Activated CD4-positive, alpha-beta T cell treated with anti-CD3 and anti-CD28 coated beads, Interleukin-10, Interleukin-2, amounts not matched to agents 100 ng/mL and 50 ng/mL, durations not matched to agents 16 hours and 8 hours (primary cell): ENCODE measurements at regions not wholly inside any gene's neighbourhood (a gene's known extent, or its start where the extent isn't known, plus 50 kb on each side); places are given as distances from the start of the nearest gene placed in this dataset.
"Not testable (repeated sequence)": the region's sequence is repeated elsewhere in the genome, so short reads cannot be mapped to it uniquely, and the experiment has no call there.

Experiments used
- DNase-seq: peaks from one replicate; pipeline ENCODE4 v3.0.0-alpha.2; 2020

DNA sequence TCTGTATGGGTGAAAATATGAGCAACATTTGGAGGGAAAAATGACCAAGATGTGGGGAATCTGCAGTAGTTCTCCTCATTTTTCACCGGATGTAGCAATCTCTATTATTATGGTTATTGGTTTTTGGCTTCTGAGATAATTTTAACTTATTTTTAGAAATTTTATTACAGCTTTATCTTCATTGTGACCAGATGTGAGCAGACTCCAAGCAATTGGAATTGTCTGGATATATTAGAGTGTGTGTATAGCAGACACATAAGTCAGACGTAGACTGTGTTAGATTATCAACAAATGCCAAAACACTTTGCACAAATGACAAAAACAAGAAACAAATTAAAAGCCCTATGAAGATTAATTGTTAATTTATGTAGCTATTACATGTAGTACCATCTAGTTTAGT lies 249.1 kb downstream of the DNAJB9 start:
- DNase-seq: no peak

- no peak for DNase-seq
Measured at GRCh38 chr7:108824840-108825580, 255.3 kb downstream of the DNAJB9 start.

DNA sequence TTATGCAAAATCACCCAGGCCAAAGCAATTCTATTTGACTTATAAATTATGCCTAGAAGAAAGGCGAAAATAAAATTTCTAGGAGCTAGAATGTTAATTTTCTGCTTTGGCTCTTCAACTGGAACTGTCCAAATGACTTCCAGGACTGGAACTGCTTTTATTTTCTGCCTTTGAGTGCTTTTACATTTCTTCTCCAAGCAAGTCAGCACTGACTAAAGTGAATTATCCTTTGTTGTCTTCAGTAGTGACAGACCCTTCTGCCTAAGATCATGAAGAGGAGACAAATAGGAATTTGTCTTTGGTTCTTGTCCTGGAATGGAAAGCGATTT lies 255.9 kb downstream of the DNAJB9 start:
- no peak for DNase-seq

- no peak for DNase-seq
Measured at GRCh38 chr7:108836256-108836655, 266.6 kb downstream of the DNAJB9 start.

GRCh38 chr7:108838198-108838597 lies 268.5 kb downstream of the DNAJB9 start:
- DNase-seq: no peak

- DNase-seq: no peak
Measured at GRCh38 chr7:108839076-108839475, 269.4 kb downstream of the DNAJB9 start.

GRCh38 chr7:108845951-108846350 lies 276.3 kb downstream of the DNAJB9 start:
- no peak for DNase-seq

- DNase-seq: no peak
Measured at GRCh38 chr7:108846471-108846870, 276.8 kb downstream of the DNAJB9 start.

GRCh38 chr7:108848486-108848885 lies 278.8 kb downstream of the DNAJB9 start:
- no peak for DNase-seq

DNA sequence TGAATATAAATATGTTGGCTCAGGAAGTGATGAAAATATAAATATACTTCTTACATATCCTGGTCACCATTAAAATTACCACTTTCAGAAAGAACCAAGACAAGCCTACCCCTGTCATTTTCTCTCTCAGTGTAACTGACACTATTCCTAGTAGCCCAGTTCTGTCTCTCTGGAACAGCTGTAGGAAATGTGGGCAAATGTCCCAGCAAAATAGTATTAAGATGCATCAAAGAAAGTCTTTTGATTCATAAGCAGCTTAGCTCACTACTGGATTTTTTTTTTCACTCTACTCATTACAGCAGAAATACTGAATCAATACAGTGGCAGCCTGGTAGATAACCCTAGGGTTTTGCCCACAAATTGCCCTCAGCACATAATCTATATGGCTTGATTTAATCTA lies 290.9 kb downstream of the DNAJB9 start:
- no peak for DNase-seq

- DNase-seq: no peak
Measured at GRCh38 chr7:108861071-108861470, 291.4 kb downstream of the DNAJB9 start.

DNA sequence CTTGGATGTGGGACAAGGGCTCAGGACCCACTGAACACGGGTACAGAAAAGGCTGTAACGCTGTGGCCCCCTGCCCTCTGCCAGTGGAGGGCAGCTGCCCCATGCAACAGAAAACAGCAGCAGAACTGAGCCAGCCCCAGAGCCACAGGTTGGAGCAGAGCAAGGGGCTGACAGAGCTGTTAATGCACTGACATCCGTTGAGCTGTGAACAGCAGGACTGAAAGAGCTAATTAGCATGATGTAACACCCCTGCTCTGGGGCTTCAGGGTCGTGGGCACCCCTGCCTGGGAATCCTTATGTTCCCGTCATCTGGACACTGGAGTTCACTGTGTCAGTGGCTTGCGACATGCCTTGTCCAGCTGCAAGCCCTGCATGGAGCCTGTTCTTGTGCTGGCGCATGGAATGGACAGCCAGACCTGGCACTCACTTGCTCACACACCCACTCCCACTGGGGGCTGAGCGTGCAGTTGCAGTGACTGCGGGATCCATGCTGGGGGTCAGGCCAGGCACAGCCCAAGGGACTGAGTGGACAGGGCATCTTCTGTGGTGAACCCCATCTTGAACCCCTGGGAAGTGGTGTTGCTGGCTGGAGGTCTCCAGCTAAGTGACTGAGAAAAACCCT lies 293.7 kb downstream of the DNAJB9 start:
- no peak for DNase-seq

GRCh38 chr7:108869070-108869469 lies 299.4 kb downstream of the DNAJB9 start:
- no peak for DNase-seq

DNA sequence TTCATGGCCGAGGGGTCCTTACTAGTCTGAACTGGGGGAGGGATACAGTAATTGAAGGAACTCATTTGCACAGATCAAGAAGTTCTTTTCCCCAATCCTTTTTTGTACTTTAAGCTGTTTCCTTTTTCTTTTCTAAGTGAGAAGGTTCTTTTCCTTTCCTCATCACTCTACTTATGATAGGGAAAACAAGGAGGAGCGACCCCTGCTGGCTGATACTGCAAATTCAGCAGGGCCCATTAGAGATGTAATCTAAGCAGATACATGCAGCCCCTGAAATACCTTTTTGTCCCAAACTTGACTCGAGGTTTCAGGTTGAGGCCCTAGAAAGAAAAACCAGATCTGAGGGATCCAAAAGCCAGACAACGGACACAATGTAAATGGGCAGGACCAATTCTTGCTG lies 305.5 kb downstream of the DNAJB9 start:
- peak; percentile 11 for DNase-seq

- DNase-seq: no peak
Measured at GRCh38 chr7:108890862-108891261, 321.2 kb downstream of the DNAJB9 start.

- no peak for DNase-seq
Measured at GRCh38 chr7:108908456-108908855, 338.8 kb downstream of the DNAJB9 start.

DNA sequence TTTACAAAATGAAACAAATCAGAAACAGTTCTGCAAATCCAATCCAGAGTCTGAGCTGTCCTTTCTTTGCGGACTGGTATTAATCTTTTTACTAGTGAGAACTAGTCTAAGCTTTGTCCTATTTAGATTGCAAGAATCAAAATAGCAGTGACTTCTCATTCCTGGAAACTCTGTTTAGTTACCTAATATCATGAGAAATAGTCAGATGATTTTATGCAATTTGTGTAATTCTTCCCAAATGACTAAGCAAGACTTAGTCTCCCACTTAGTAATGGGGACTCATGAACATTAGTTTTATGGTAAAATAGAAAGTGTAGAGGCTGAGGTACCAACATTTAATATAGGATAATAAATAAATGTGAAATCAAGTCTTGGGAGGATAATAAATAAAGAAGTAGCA lies 341.3 kb downstream of the DNAJB9 start:
- DNase-seq: no peak

- no peak for DNase-seq
Measured at GRCh38 chr7:108920490-108920889, 350.8 kb downstream of the DNAJB9 start.

GRCh38 chr7:108943048-108943447 lies 373.4 kb downstream of the DNAJB9 start:
- not testable (repeated sequence) for DNase-seq

- no peak for DNase-seq
Measured at GRCh38 chr7:108947526-108947925, 377.9 kb downstream of the DNAJB9 start.

DNA sequence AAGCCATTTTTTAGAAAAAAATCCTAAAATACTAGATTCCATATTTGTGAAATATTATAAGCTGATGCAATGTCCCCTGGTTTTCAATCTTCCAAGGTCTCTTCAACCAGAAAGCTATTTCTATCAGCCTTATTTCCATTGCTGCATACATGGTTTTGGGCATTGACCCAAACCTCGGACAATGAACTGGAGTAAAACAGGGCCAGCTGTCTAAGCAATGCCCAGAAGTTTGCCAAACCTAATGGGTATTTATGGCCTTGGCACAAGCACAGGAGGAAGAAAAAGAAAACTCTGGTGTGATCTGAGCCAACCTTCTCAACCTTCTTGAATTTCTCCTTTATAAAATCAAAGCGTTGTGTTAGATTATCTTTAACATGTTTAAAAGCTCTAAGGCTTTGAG lies 402.3 kb downstream of the DNAJB9 start:
- DNase-seq: no peak

GRCh38 chr7:108973075-108973474 lies 403.4 kb downstream of the DNAJB9 start:
- DNase-seq: no peak

- no peak for DNase-seq
Measured at GRCh38 chr7:108974641-108975040, 405.0 kb downstream of the DNAJB9 start.

- no peak for DNase-seq
Measured at GRCh38 chr7:108985037-108985436, 415.4 kb downstream of the DNAJB9 start.

DNA sequence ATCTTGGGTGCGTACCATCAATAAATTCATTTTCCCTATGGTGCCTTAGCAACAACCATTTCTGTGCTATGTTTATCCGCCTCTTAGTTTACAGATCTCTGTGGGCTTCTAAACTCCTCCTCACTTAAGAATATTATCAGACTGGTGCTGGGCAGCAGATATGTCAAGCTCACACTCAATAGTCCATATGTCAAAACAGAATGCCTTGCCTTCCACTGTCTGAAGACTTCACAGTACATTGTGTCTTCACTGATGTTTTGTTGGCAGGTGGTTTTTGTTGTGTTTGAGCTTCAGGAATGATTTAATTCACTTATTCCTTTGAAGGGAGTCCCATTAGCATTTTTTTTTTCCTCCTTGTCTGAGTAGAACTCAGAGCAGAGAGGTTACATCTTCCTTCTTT lies 419.6 kb downstream of the DNAJB9 start:
- no peak for DNase-seq
